Hepatocyte (in vitro differentiated cells): ENCODE measurements at regions not wholly inside any gene's neighbourhood (a gene's known extent, or its start where the extent isn't known, plus 50 kb on each side); places are given as distances from the start of the nearest gene placed in this dataset.

ENCODE experiments used
- DNase-seq: peaks from one replicate; pipeline ENCODE4 v3.0.0-alpha.2; 2016; ENCODE audit warnings: low spot score
- H2AFZ ChIP-seq: fragments of 200-600 bp; sonication (generic); 2 replicates; pipeline ENCODE4 v1.6.0; 2016; ENCODE audit warnings: antibody characterized with exemption, mild to moderate bottlenecking
- H3K27ac ChIP-seq: fragments of 200-600 bp; sonication (generic); 2 replicates; pipeline ENCODE4 v1.5.1; 2016; ENCODE audit warnings: mild to moderate bottlenecking
- H3K27me3 ChIP-seq: fragments of 200-600 bp; sonication (generic); 2 replicates; pipeline ENCODE4 v1.6.1; 2016
- H3K36me3 ChIP-seq: fragments of 200-600 bp; sonication (generic); replicated peaks from 2 replicates; pipeline ENCODE4 v1.5.1; 2016; ENCODE audit warnings: low read depth; ENCODE audit not compliant: insufficient read depth
- H3K4me1 ChIP-seq: fragments of 200-600 bp; sonication (generic); 2 replicates; pipeline ENCODE4 v1.5.1; 2016; ENCODE audit warnings: mild to moderate bottlenecking, moderate library complexity; ENCODE audit not compliant: insufficient read depth
- H3K4me2 ChIP-seq: fragments of 200-600 bp; sonication (generic); 2 replicates; pipeline ENCODE4 v1.6.0; 2016
- H3K4me3 ChIP-seq: fragments of 200-600 bp; sonication (generic); 2 replicates; pipeline ENCODE4 v1.5.1; 2016; ENCODE audit warnings: mild to moderate bottlenecking
- H3K79me2 ChIP-seq: fragments of 200-600 bp; sonication (generic); 2 replicates; pipeline ENCODE4 v1.6.0; 2017; ENCODE audit warnings: mild to moderate bottlenecking
- H3K9me2 ChIP-seq: fragments of 200-600 bp; sonication (generic); replicated peaks from 2 replicates; pipeline ENCODE4 v1.6.0; 2017; ENCODE audit warnings: mild to moderate bottlenecking; ENCODE audit not compliant: insufficient read depth
- H3K9me3 ChIP-seq: fragments of 200-600 bp; sonication (generic); 2 replicates; pipeline ENCODE4 v1.5.1; 2016; ENCODE audit warnings: low read depth, mild to moderate bottlenecking
- H4K20me1 ChIP-seq: fragments of 200-600 bp; sonication (generic); 2 replicates; pipeline ENCODE4 v1.6.0; 2016; ENCODE audit warnings: mild to moderate bottlenecking; ENCODE audit not compliant: insufficient read depth, poor library complexity, severe bottlenecking
- EZH2 ChIP-seq: fragments of 200-600 bp; sonication (generic); IDR thresholded peaks from 2 replicates; pipeline ENCODE4 v1.6.1; 2016; ENCODE audit warnings: antibody characterized with exemption, mild to moderate bottlenecking, borderline replicate concordance
- EZH2phosphoT487 ChIP-seq: fragments of 200-600 bp; sonication (generic); IDR thresholded peaks from one replicate; pipeline ENCODE4 v1.6.1; 2018; ENCODE audit warnings: antibody characterized with exemption, mild to moderate bottlenecking, low read depth, moderate library complexity; ENCODE audit not compliant: unreplicated experiment, severe bottlenecking
- WGBS: methylation state at CpG from one replicate; pipeline ENCODE4 v1.1.6; 2016; ENCODE audit warnings: low lambda C conversion rate; ENCODE audit errors: missing lambda C conversion rate; 5-methylcytosine and 5-hydroxymethylcytosine counted together
- TF ChIP-seq, protein P1 (sequence below): fragments of 200-600 bp; sonication (generic); IDR thresholded peaks from 2 replicates; pipeline ENCODE4 v1.5.1; 2016; ENCODE audit warnings: antibody characterized with exemption, mild to moderate bottlenecking; ENCODE audit not compliant: poor library complexity

- peaks cover 61% of the 10 kb centered on the region for H3K4me1 ChIP-seq
- no peak for DNase-seq
Measured at GRCh38 chr17:77326076-77326591, 185.4 kb downstream of the SEC14L1 start.

DNA sequence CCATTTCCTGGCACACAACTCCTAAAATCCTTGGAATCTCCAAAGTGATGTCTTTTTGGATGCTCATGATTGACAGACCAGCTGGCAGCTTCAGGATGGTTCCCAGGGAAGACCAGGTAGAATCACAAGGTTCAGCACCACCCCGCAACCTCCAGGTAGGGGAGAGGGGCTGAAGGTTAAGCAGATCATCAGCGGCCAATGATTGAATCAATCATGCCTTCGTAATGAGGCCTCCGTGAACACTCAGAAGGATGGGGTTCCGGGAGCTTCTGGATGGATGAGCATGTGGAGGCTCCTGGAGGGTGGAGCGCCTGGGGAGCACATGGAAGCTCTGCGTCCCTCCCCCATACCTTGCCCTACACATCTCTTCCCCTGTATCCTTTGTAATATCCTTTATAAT, 185.9 kb downstream of the SEC14L1 start:
- H3K4me2 ChIP-seq, result no peak overlapping the region
- peaks cover 62% of the 10 kb centered on the region for H3K4me1 ChIP-seq
- peak overlapping the region; percentile 97 for H3K27ac ChIP-seq
- H2AFZ ChIP-seq, result no peak overlapping the region
- H3K79me2 ChIP-seq, result peaks cover 85% of the 10 kb centered on the region
- no peaks in the 10 kb centered on the region for H3K9me2 ChIP-seq
- WGBS, result 97% methylated on average over 7 of the region's 7 CpGs
- TF ChIP-seq, protein P1, sequence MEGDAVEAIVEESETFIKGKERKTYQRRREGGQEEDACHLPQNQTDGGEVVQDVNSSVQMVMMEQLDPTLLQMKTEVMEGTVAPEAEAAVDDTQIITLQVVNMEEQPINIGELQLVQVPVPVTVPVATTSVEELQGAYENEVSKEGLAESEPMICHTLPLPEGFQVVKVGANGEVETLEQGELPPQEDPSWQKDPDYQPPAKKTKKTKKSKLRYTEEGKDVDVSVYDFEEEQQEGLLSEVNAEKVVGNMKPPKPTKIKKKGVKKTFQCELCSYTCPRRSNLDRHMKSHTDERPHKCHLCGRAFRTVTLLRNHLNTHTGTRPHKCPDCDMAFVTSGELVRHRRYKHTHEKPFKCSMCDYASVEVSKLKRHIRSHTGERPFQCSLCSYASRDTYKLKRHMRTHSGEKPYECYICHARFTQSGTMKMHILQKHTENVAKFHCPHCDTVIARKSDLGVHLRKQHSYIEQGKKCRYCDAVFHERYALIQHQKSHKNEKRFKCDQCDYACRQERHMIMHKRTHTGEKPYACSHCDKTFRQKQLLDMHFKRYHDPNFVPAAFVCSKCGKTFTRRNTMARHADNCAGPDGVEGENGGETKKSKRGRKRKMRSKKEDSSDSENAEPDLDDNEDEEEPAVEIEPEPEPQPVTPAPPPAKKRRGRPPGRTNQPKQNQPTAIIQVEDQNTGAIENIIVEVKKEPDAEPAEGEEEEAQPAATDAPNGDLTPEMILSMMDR, result no peak
- no peak for TF ChIP-seq EZH2
- no peak for TF ChIP-seq EZH2phosphoT487
- no peaks in the 10 kb centered on the region for H4K20me1 ChIP-seq
- H3K27me3 ChIP-seq, result no peaks in the 10 kb centered on the region
- no peaks in the 10 kb centered on the region for H3K9me3 ChIP-seq
- no peak overlapping the region for H3K4me3 ChIP-seq
- DNase-seq, result no peak
- no peaks in the 10 kb centered on the region for H3K36me3 ChIP-seq

More at GRCh38 chr17:77326076-77326591, 185.4 kb downstream of the SEC14L1 start:
- Histone ChIP-seq H3K36me3 (no peaks in the 10 kb centered on the region), H3K27me3 (no peaks in the 10 kb centered on the region), H3K4me2 (no peak overlapping the region), H3K4me3 (no peak overlapping the region), H3K79me2 (peaks cover 88% of the 10 kb centered on the region), H2AFZ (no peak overlapping the region), H3K9me3 (no peaks in the 10 kb centered on the region), H3K27ac (peak overlapping the region; percentile 97), H4K20me1 (no peaks in the 10 kb centered on the region), H3K9me2 (no peaks in the 10 kb centered on the region)
- TF ChIP-seq EZH2 (no peak), EZH2phosphoT487 (no peak)
- TF ChIP-seq, protein P1, result no peak
- WGBS, result 87% methylated on average over 17 of the region's 18 CpGs

DNA sequence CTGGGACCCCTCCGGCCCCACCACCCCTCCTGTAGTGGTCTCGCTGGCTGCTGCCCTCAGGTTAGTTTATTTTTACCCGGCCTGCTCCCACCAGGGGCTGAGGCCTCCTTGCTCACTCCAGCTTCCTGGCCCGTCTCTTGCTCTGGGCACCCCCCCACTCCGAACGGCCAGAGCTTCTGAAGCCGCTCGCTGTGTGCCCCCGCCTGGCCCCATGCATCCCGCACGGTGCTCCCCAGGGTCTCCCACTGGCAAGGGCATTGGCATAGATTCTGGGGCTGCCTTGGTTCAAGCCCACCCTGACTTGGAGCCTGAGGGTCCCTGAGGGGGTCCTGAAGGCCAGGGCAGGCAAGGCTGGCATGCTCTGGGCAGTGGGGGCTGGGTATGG, 186.4 kb downstream of the SEC14L1 start:
- TF ChIP-seq EZH2, result no peak
- TF ChIP-seq, protein P1, result no peak
- TF ChIP-seq EZH2phosphoT487, result no peak
- H3K27ac ChIP-seq, result peak overlapping the region; percentile 97
- H3K36me3 ChIP-seq, result no peaks in the 10 kb centered on the region
- H3K4me3 ChIP-seq, result no peak overlapping the region
- H4K20me1 ChIP-seq, result no peaks in the 10 kb centered on the region
- H3K9me3 ChIP-seq, result no peaks in the 10 kb centered on the region
- H3K27me3 ChIP-seq, result no peaks in the 10 kb centered on the region
- DNase-seq, result peak; percentile 9
- H2AFZ ChIP-seq, result no peak overlapping the region
- H3K4me1 ChIP-seq, result peaks cover 61% of the 10 kb centered on the region
- H3K4me2 ChIP-seq, result peak overlapping the region; percentile 27
- 68% methylated on average over 3 of the region's 11 CpGs for WGBS
- H3K9me2 ChIP-seq, result no peaks in the 10 kb centered on the region
- peaks cover 85% of the 10 kb centered on the region for H3K79me2 ChIP-seq
